ENCODE measurements at regions not wholly inside any gene's neighbourhood (a gene's known extent, or its start where the extent isn't known, plus 50 kb on each side); places are given as distances from the start of the nearest gene placed in this dataset.

GRCh38 chr10:29959586-29959985 lies 99.8 kb downstream of the JCAD start:
- no peak for TF ChIP-seq CTCF (IDR thresholded peaks at IDR 0.05)
- no peak for TF ChIP-seq EP300 (IDR thresholded peaks at IDR 0.05)
- TF ChIP-seq POLR2AphosphoS5 (IDR thresholded peaks at IDR 0.05), result no peak
- no peak for TF ChIP-seq POLR2A (IDR thresholded peaks at IDR 0.05)
